Hepatocyte (in vitro differentiated cells): ENCODE measurements at regions not wholly inside any gene's neighbourhood (a gene's known extent, or its start where the extent isn't known, plus 50 kb on each side); places are given as distances from the start of the nearest gene placed in this dataset.

Experiments used
- small RNA-seq: library from RNA; depleted of rRNA; stranded (forward); fragments of <200 nt; gene quantifications from one replicate; pipeline ENCODE3, GENCODE V24; 2014

Small RNA genes in the stretch of these regions (small RNA-seq; reads per million reads assigned to genes)
- gene RF00003, result 1.3 reads per million, percentile 79 among the genes with 10 or more reads in this experiment
- 0.78 reads per million, percentile 61 among the genes with 10 or more reads in this experiment for gene RNVU1-4
